ENCODE measurements at regions not wholly inside any gene's neighbourhood (a gene's known extent, or its start where the extent isn't known, plus 50 kb on each side); places are given as distances from the start of the nearest gene placed in this dataset.
"Not testable (repeated sequence)": the region's sequence is repeated elsewhere in the genome, so short reads cannot be mapped to it uniquely, and the experiment has no call there.

GRCh38 chr6:28639445-28640290 is 114.0 kb downstream of the GPX5 start:
- no CpG with 5 or more reads among the region's 47 CpGs for WGBS, 2 donors (ENCODE audit: extremely low coverage in 2 of 2, insufficient read length in 2 of 2, insufficient replicate concordance in 1 of 2)
- not testable (repeated sequence) for H3K4me3 ChIP-seq (ENCODE audit: low read length in 2 of 2); H2BK5ac ChIP-seq (ENCODE audit: low read length); H4K91ac ChIP-seq (ENCODE audit: low read depth, low read length, poor library complexity); H3K9me3 ChIP-seq (replicated peaks in 1 of 2; ENCODE audit: control insufficient read depth in 2 of 2, insufficient read depth in 1 of 2, low read depth in 1 of 2, low read length in 2 of 2); H2AFZ ChIP-seq (ENCODE audit: low read length); DNase-seq (ENCODE audit: low spot score); H2BK15ac ChIP-seq (ENCODE audit: low read length); H3K4me1 ChIP-seq (ENCODE audit: control insufficient read depth in 2 of 2, insufficient read depth in 1 of 2, low read depth in 1 of 2, low read length in 2 of 2); H2AK5ac ChIP-seq (ENCODE audit: low read depth, low read length); H3K23ac ChIP-seq (ENCODE audit: low read depth, low read length, poor library complexity); H2BK120ac ChIP-seq (ENCODE audit: low read depth, low read length); H3K4ac ChIP-seq (ENCODE audit: low read length); H3K14ac ChIP-seq (ENCODE audit: low read length); H3K4me2 ChIP-seq (ENCODE audit: insufficient read depth, low read length, poor library complexity, severe bottlenecking); H3K18ac ChIP-seq (ENCODE audit: low read length); H2BK12ac ChIP-seq (ENCODE audit: low read length); H4K8ac ChIP-seq (ENCODE audit: low read depth, low read length); H3K36me3 ChIP-seq (replicated peaks in 1 of 2; ENCODE audit: control insufficient read depth in 2 of 2, insufficient read depth in 2 of 2, low read length in 2 of 2); H3K79me1 ChIP-seq (ENCODE audit: low read depth, low read length); H3K9ac ChIP-seq (ENCODE audit: low read depth, low read length, poor library complexity); H3K27ac ChIP-seq (replicated peaks; ENCODE audit: low read length)
- H3K27me3 ChIP-seq (ENCODE audit: control insufficient read depth in 3 of 3, insufficient read depth in 3 of 3, low read depth in 1 of 3, low read length in 3 of 3) = peaks cover 0 to 27% (median 5%) of the 10 kb centered on the region in 3 experiments

GRCh38 chr6:28643017-28643740 is 117.5 kb downstream of the GPX5 start:
- Histone ChIP-seq H3K4ac (ENCODE audit: low read length) (no peak overlapping the region), H3K4me2 (ENCODE audit: insufficient read depth, low read length, poor library complexity, severe bottlenecking) (peak overlapping the region; percentile 32), H3K9ac (ENCODE audit: low read depth, low read length, poor library complexity) (no peak overlapping the region), H3K23ac (ENCODE audit: low read depth, low read length, poor library complexity) (no peak overlapping the region), H2BK12ac (ENCODE audit: low read length) (no peak overlapping the region), H2AK5ac (ENCODE audit: low read depth, low read length) (no peak overlapping the region), H2AFZ (ENCODE audit: low read length) (no peak overlapping the region), H3K4me3 (ENCODE audit: low read length in 2 of 2) (peak overlapping the region in 1 of 2 donors; percentile 69), H3K4me1 (ENCODE audit: control insufficient read depth in 2 of 2, insufficient read depth in 1 of 2, low read depth in 1 of 2, low read length in 2 of 2) (peaks cover 0 to 2% of the 10 kb centered on the region in 2 donors), H3K79me1 (ENCODE audit: low read depth, low read length) (no peaks in the 10 kb centered on the region), H3K9me3 (replicated peaks in 1 of 2; ENCODE audit: control insufficient read depth in 2 of 2, insufficient read depth in 1 of 2, low read depth in 1 of 2, low read length in 2 of 2) (peaks cover 0 to 2% of the 10 kb centered on the region in 2 donors), H3K18ac (ENCODE audit: low read length) (no peak overlapping the region), H3K36me3 (replicated peaks in 1 of 2; ENCODE audit: control insufficient read depth in 2 of 2, insufficient read depth in 2 of 2, low read length in 2 of 2) (no peaks in the 10 kb centered on the region), H2BK120ac (ENCODE audit: low read depth, low read length) (no peak overlapping the region), H4K8ac (ENCODE audit: low read depth, low read length) (no peak overlapping the region), H2BK15ac (ENCODE audit: low read length) (no peak overlapping the region), H4K91ac (ENCODE audit: low read depth, low read length, poor library complexity) (no peak overlapping the region), H3K27ac (replicated peaks; ENCODE audit: low read length) (no peak overlapping the region), H3K27me3 (ENCODE audit: control insufficient read depth in 3 of 3, insufficient read depth in 3 of 3, low read depth in 1 of 3, low read length in 3 of 3) (no peaks in the 10 kb centered on the region), H3K14ac (ENCODE audit: low read length) (no peak overlapping the region), H2BK5ac (ENCODE audit: low read length) (no peak overlapping the region)
- WGBS, 2 donors (ENCODE audit: extremely low coverage in 2 of 2, insufficient read length in 2 of 2, insufficient replicate concordance in 1 of 2) = no CpG with 5 or more reads among the region's 9 CpGs
- no peak for DNase-seq (ENCODE audit: low spot score)

- no CpG with 5 or more reads among the region's 1 CpG for WGBS, 2 donors (ENCODE audit: extremely low coverage in 2 of 2, insufficient read length in 2 of 2, insufficient replicate concordance in 1 of 2)
- no peaks in the 10 kb centered on the region for H3K27me3 ChIP-seq (ENCODE audit: control insufficient read depth in 3 of 3, insufficient read depth in 3 of 3, low read depth in 1 of 3, low read length in 3 of 3)
These were observed 121.0 kb downstream of the GPX5 start for GRCh38 chr6:28646650-28647049.

More at GRCh38 chr6:28646650-28647049, 121.0 kb downstream of the GPX5 start:
- DNase-seq (ENCODE audit: low spot score) = no peak
- Histone ChIP-seq H2BK15ac (ENCODE audit: low read length) (no peak overlapping the region), H3K36me3 (replicated peaks in 1 of 2; ENCODE audit: control insufficient read depth in 2 of 2, insufficient read depth in 2 of 2, low read length in 2 of 2) (no peaks in the 10 kb centered on the region), H2AFZ (ENCODE audit: low read length) (no peak overlapping the region), H3K23ac (ENCODE audit: low read depth, low read length, poor library complexity) (no peak overlapping the region), H2AK5ac (ENCODE audit: low read depth, low read length) (no peak overlapping the region), H3K4me3 (ENCODE audit: low read length in 2 of 2) (no peak overlapping the region), H3K9me3 (replicated peaks in 1 of 2; ENCODE audit: control insufficient read depth in 2 of 2, insufficient read depth in 1 of 2, low read depth in 1 of 2, low read length in 2 of 2) (no peaks in the 10 kb centered on the region), H4K91ac (ENCODE audit: low read depth, low read length, poor library complexity) (no peak overlapping the region), H2BK12ac (ENCODE audit: low read length) (no peak overlapping the region), H4K8ac (ENCODE audit: low read depth, low read length) (no peak overlapping the region), H3K4ac (ENCODE audit: low read length) (no peak overlapping the region), H3K27ac (replicated peaks; ENCODE audit: low read length) (no peak overlapping the region), H3K79me1 (ENCODE audit: low read depth, low read length) (no peaks in the 10 kb centered on the region), H2BK5ac (ENCODE audit: low read length) (no peak overlapping the region), H3K18ac (ENCODE audit: low read length) (no peak overlapping the region), H3K4me1 (ENCODE audit: control insufficient read depth in 2 of 2, insufficient read depth in 1 of 2, low read depth in 1 of 2, low read length in 2 of 2) (peaks cover 0 to 2% of the 10 kb centered on the region in 2 donors), H2BK120ac (ENCODE audit: low read depth, low read length) (no peak overlapping the region), H3K9ac (ENCODE audit: low read depth, low read length, poor library complexity) (no peak overlapping the region), H3K4me2 (ENCODE audit: insufficient read depth, low read length, poor library complexity, severe bottlenecking) (no peak overlapping the region), H3K14ac (ENCODE audit: low read length) (no peak overlapping the region)

Measured in neuronal stem cell (in vitro differentiated cells).